Effector memory CD8-positive, alpha-beta T cell (primary cell): ENCODE measurements at regions not wholly inside any gene's neighbourhood (a gene's known extent, or its start where the extent isn't known, plus 50 kb on each side); places are given as distances from the start of the nearest gene placed in this dataset.

Experiments
- ATAC-seq: fragments of 150-1000 bp; cut with Tn5 transposase; replicated peaks from 2 replicates; pipeline ENCODE4 v1.10.0; 2021; ENCODE audit warnings: mild to moderate bottlenecking, moderate library complexity
- DNase-seq, 3 experiments: peaks; one replicate each; pipeline ENCODE4 v3.0.0; 2021
- H3K27ac Mint-ChIP-seq, 2 donors: one replicate each; pipeline ENCODE4 v1.8.0; 2022; ENCODE audit warnings: mild to moderate bottlenecking in 2 of 2, mixed read lengths in 2 of 2, moderate library complexity in 2 of 2
- H3K27me3 Mint-ChIP-seq, 2 donors: one replicate each; pipeline ENCODE4 v1.8.0; 2022; ENCODE audit warnings: mixed read lengths in 2 of 2
- H3K36me3 Mint-ChIP-seq: one replicate; pipeline ENCODE4 v1.8.0; 2022; ENCODE audit warnings: mild to moderate bottlenecking, moderate library complexity, mixed read lengths; ENCODE audit not compliant: insufficient read depth
- H3K4me1 Mint-ChIP-seq, 2 donors: one replicate each; pipeline ENCODE4 v1.8.0; 2022; ENCODE audit warnings: low read depth in 2 of 2, mixed read lengths in 2 of 2
- H3K4me3 Mint-ChIP-seq, 2 donors: one replicate each; pipeline ENCODE4 v1.8.0; 2022; ENCODE audit warnings: mild to moderate bottlenecking in 2 of 2, mixed read lengths in 2 of 2, moderate library complexity in 2 of 2
- H3K9me3 Mint-ChIP-seq, 2 donors: one replicate each; pipeline ENCODE4 v1.8.0; 2022; ENCODE audit warnings: mixed read lengths in 2 of 2

GRCh38 chr2:230654057-230654456 lies 58.6 kb upstream of the CAB39 start:
- peaks cover 25 to 30% of the 10 kb centered on the region in 2 donors for H3K4me1 Mint-ChIP-seq
- H3K27ac Mint-ChIP-seq: peak overlapping the region in 1 of 2 donors; percentile 83
- no peaks in the 10 kb centered on the region for H3K27me3 Mint-ChIP-seq
- peak overlapping the region; percentile 14 to 39 for H3K4me3 Mint-ChIP-seq
- DNase-seq (no peak), ATAC-seq (no peak)
- H3K36me3 Mint-ChIP-seq: peaks cover 4% of the 10 kb centered on the region
- H3K9me3 Mint-ChIP-seq: no peaks in the 10 kb centered on the region

DNA sequence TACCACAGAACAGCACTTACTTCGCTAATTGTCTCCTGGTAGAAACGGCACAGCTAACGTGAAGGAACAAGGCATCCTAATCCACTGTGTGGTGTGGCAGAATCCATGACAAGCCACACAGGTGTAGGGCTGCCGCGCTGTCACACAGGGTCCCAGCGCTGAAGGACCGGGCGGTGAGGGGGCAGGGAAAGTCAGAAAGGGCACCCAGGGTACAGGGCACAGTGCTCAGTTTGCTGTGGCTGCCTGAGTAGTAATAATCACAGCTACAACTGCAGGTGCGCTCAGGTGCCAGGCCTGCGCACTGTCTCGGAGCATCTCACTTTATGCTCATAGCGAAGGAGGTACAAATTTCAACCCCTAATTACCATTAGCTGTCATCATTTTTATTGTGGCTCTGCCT lies 55.2 kb upstream of the CAB39 start:
- no peak for ATAC-seq

GRCh38 chr2:230657906-230658305 lies 54.7 kb upstream of the CAB39 start:
- peak overlapping the region in 1 of 2 donors; percentile 8 for H3K4me3 Mint-ChIP-seq
- no peaks in the 10 kb centered on the region for H3K27me3 Mint-ChIP-seq
- peak overlapping the region; percentile 54 to 87 for H3K27ac Mint-ChIP-seq
- ATAC-seq: no peak
- H3K9me3 Mint-ChIP-seq: no peaks in the 10 kb centered on the region
- peaks cover 59 to 65% of the 10 kb centered on the region in 2 donors for H3K4me1 Mint-ChIP-seq
- DNase-seq: no peak
- peaks cover 4% of the 10 kb centered on the region for H3K36me3 Mint-ChIP-seq

More for the DNA sequence above, 55.2 kb upstream of the CAB39 start:
- peak overlapping the region; percentile 54 to 87 for H3K27ac Mint-ChIP-seq
- DNase-seq: no peak
- H3K4me3 Mint-ChIP-seq: no peak overlapping the region
- no peaks in the 10 kb centered on the region for H3K27me3 Mint-ChIP-seq
- H3K36me3 Mint-ChIP-seq: peaks cover 4% of the 10 kb centered on the region
- peaks cover 58 to 61% of the 10 kb centered on the region in 2 donors for H3K4me1 Mint-ChIP-seq
- no peaks in the 10 kb centered on the region for H3K9me3 Mint-ChIP-seq

DNA sequence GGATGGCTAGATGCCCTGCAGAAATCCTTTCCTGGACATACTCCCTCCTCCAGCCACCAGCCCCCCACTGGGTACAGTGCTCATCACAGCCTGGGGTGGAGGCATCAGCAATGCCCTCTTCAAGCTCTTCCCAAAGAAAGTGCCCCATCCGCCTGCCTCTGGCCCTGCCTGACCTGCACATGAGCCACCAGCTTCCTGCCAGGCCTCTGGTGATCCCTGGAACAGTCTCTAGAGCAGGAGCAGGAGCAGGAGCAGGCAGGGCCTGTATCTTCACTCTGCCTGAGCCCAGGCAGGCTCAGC lies 54.1 kb upstream of the CAB39 start:
- Mint-ChIP-seq H3K36me3 (peaks cover 7% of the 10 kb centered on the region), H3K27me3 (no peaks in the 10 kb centered on the region), H3K4me3 (peak overlapping the region; percentile 67 to 68), H3K9me3 (no peaks in the 10 kb centered on the region), H3K27ac (peak overlapping the region; percentile 90), H3K4me1 (peaks cover 65 to 72% of the 10 kb centered on the region in 2 donors)
- DNase-seq (no peak), ATAC-seq (no peak)

GRCh38 chr2:230658877-230659652 lies 53.6 kb upstream of the CAB39 start:
- Mint-ChIP-seq H3K9me3 (no peaks in the 10 kb centered on the region), H3K4me1 (peaks cover 67 to 75% of the 10 kb centered on the region in 2 donors), H3K4me3 (peak overlapping the region; percentile 67 to 68), H3K36me3 (peaks cover 7% of the 10 kb centered on the region), H3K27me3 (no peaks in the 10 kb centered on the region), H3K27ac (peak overlapping the region; percentile 90)
- ATAC-seq (peak; percentile 58), DNase-seq (peak in 1 of 3 experiments; percentile 39)

DNA sequence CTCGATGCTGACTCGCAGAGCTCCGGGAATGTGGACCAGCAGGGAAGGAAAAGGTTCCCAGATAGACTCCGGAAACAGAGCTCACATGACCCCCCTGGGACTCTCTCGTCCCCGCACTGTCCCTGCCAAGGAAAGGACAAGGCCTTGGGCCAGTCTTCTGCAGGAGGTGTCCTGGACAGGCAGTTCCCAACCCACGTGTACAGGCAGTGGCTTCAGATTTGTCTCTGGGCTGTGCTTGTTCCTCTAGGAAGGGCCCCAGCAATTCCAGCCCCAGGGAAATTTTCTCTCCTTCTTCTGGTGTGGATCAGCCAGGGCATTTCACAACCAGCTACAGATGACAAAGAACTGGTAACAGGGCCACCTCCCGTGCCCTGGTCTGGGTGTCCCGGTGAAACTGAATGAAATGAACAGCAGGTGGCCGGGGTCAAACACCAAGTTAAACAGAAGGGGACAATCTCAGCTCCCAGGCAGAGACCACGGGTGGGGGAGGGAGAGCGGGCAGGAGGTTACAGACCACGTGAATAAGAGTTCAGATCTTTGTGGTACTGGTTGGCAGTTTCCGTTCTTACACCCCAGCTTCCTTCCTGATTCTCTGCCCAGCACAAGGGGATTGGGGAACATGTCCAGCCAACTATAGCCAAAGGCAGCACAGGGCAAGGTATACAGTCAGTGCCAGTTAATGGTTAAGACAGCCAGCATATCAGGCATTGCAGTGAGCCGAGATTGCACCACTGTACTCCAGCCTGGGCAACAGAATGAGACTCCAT lies 52.2 kb upstream of the CAB39 start:
- H3K4me1 Mint-ChIP-seq: peaks cover 76 to 83% of the 10 kb centered on the region in 2 donors
- no peaks in the 10 kb centered on the region for H3K27me3 Mint-ChIP-seq
- H3K4me3 Mint-ChIP-seq: peak overlapping the region; percentile 67 to 68
- H3K27ac Mint-ChIP-seq: peak overlapping the region; percentile 89
- H3K36me3 Mint-ChIP-seq: peaks cover 13% of the 10 kb centered on the region
- DNase-seq (peak; percentile 30 to 34 (median 33)), ATAC-seq (peak; percentile 56)
- no peaks in the 10 kb centered on the region for H3K9me3 Mint-ChIP-seq

GRCh38 chr2:230661072-230661957 lies 51.3 kb upstream of the CAB39 start:
- H3K4me1 Mint-ChIP-seq: peaks cover 76 to 86% of the 10 kb centered on the region in 2 donors
- ATAC-seq (peak; percentile 68), DNase-seq (no peak)
- peak overlapping the region; percentile 67 to 68 for H3K4me3 Mint-ChIP-seq
- H3K27ac Mint-ChIP-seq: peak overlapping the region; percentile 89
- no peaks in the 10 kb centered on the region for H3K27me3 Mint-ChIP-seq
- no peaks in the 10 kb centered on the region for H3K9me3 Mint-ChIP-seq
- H3K36me3 Mint-ChIP-seq: peaks cover 13% of the 10 kb centered on the region
